Heart left ventricle (tissue), 16 donors: ENCODE measurements at regions not wholly inside any gene's neighbourhood (a gene's known extent, or its start where the extent isn't known, plus 50 kb on each side); places are given as distances from the start of the nearest gene placed in this dataset.

Experiments used
- ATAC-seq, 4 donors: fragments of 200-7000 bp; cut with Tn5 transposase; one replicate each; pipeline ENCODE4 v1.9.1; 2020 to 2022; ENCODE audit warnings: moderate library complexity in 4 of 4, mild to moderate bottlenecking in 3 of 4, moderate number of reproducible peaks in 1 of 4
- DNase-seq, 5 donors: peaks; one replicate each; pipeline ENCODE4 v3.0.0-alpha.2; 2020
- H3K27ac ChIP-seq, 12 donors: fragments of 200-600 bp; sonication (generic) in 4 of 12; one replicate each; pipeline versions ENCODE4 v1.5.0 to v1.8.0; 2016 to 2022; ENCODE audit warnings: mild to moderate bottlenecking in 2 of 12
- H3K27me3 ChIP-seq, 9 donors: fragments of 200-600 bp; sonication (generic) in 2 of 9; one replicate each; pipeline versions ENCODE4 v1.5.1 to v1.8.0; 2016 to 2022; ENCODE audit warnings: mild to moderate bottlenecking in 3 of 9
- H3K36me3 ChIP-seq, 9 donors: fragments of 200-600 bp; sonication (generic) in 2 of 9; one replicate each; pipeline versions ENCODE4 v1.5.0 to v1.8.0; 2018 to 2022; ENCODE audit warnings: mild to moderate bottlenecking in 2 of 9
- H3K4me1 ChIP-seq, 12 donors: fragments of 200-600 bp; sonication (generic) in 4 of 12; one replicate each; pipeline versions ENCODE4 v1.5.0 to v1.8.0; 2016 to 2022; ENCODE audit warnings: mild to moderate bottlenecking in 3 of 12
- H3K4me3 ChIP-seq, 12 donors: fragments of 200-600 bp; sonication (generic) in 4 of 12; one replicate each; pipeline versions ENCODE4 v1.5.0 to v1.8.0; 2017 to 2022; ENCODE audit warnings: mild to moderate bottlenecking in 9 of 12, moderate library complexity in 4 of 12
- H3K9me3 ChIP-seq, 12 donors: fragments of 200-600 bp; sonication (generic) in 4 of 12; one replicate each; pipeline versions ENCODE4 v1.5.0 to v1.8.0; 2016 to 2022; ENCODE audit warnings: mild to moderate bottlenecking in 1 of 12
- POLR2A ChIP-seq, 2 donors: fragments of 450-650 bp; IDR thresholded peaks; one replicate each; pipeline ENCODE4 v1.6.1; 2017; ENCODE audit warnings: antibody characterized with exemption in 2 of 2, mild to moderate bottlenecking in 2 of 2, moderate library complexity in 2 of 2
- WGBS, 4 donors: extraction: QIAGEN DNeasy Blood & Tissue Kit in 2 of 4; methylation state at CpG; one replicate each; pipeline versions ENCODE4 v1.1.5 to v1.1.7; 2013 to 2018; 5-methylcytosine and 5-hydroxymethylcytosine counted together
- intact Hi-C, 10 donors: fragments of 100-400 bp; cut with DNase I; formaldehyde crosslinking; loops; one replicate each; pipeline versions ENCODE4 v1.11.1 to v1.14.2; 2022
- microRNA counts, 2 donors: library from miRNA; unstranded; fragments of <30 nt; microRNA quantifications; one replicate each; lab custom pipeline; 2016
- microRNA-seq, 4 donors: library from miRNA; unstranded; fragments of <30 nt; microRNA quantifications; one replicate each; pipeline versions ENCODE4 to v1.2.0, GENCODE V29; 2017 to 2020
- TF ChIP-seq, protein P1 (sequence below), 12 donors: fragments of 200-600 bp; sonication (generic) in 4 of 12; IDR thresholded peaks; one replicate each; pipeline versions ENCODE4 v1.5.0 to v1.8.0; 2018 to 2022; ENCODE audit warnings: antibody characterized with exemption in 12 of 12, mild to moderate bottlenecking in 5 of 12
- donor health status: ischemic (EF 13 %, LVEDD 7.1; RV severe dilation, severe dysfunction).
- donor health status: healthy with polysubstance abuse.
- donor health status: DM: no; HTN: yes; CAD: no.
- donor health status: DM: no; HTN: no; CAD: no.
- donor health status: ischemic (EF 25% LVEDD 6.9; RV normal size, moderate dysfunction).
- donor health status: ischemic (EF 25% LVEDD 5.7; RV mildly dilated, moderate dysfunction).
- donor health status: healthy.
- donor health status: DM: yes; HTN: yes; CAD: no.
- donor health status: ischemic (EF 35%, LVEDD 5.7; RV mildly dilated, moderate dysfunction).
- donor health status: nonischemic (EF 11% LVEDD 7.7; RV severe dilation, severe dysfunction).
- donor health status: DM: yes; HTN: yes; CAD: no.
- donor health status: PGD.
- donor health status: ischemic (EF 29% LVEDD 5.4; RV normal size, mild dysfunction).
- donor health status: nonischemic (EF 23%, LVEDD 6.1; RV moderate dilation, normal function).

DNA sequence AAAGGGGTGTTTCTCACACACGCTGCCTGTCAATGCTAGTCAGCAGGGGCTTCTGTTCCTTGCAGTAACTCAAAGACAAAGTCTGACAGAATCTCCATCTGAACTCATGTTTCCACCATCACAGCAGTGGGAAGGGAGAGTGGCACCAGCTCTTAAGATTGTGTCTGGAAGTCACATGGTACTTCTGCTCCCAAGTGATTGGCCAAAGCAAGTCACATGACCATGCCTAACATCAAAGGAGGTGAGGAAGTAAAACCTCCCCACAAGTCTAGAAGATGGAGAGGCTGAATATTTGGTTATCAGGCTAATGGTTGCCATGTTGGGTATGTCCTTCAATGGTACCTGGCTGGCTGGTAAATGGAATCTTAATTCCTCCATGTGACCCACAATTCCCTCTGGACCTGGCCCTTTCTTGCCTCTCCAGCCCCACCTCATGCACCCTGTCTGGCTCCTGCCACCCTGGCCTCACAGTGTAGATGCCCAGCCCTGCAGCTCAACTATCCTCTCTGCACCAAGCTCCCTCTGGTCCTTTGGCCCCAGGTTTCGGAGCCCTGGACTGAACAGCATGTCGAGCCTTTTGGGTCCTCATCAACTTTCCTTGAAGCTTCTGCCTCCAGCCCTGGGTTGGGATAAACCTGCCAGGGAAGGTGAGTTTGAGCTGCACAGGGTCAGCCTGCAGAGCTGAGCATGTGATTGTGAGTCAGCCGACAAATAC lies 51.0 kb upstream of the PMEPA1 start:
- no peak for ATAC-seq
- H3K4me1 ChIP-seq: no peaks in the 10 kb centered on the region
- no peak overlapping the region for H3K27ac ChIP-seq
- intact Hi-C loops: no loop called here
- no peaks in the 10 kb centered on the region for H3K27me3 ChIP-seq
- WGBS, 4 donors: 87 to 99% (median 97%) methylated on average over 4 of the region's 4 CpGs
- H3K4me3 ChIP-seq: no peak overlapping the region
- no peaks in the 10 kb centered on the region for H3K36me3 ChIP-seq
- peaks cover 0 to 27% (median 0%) of the 10 kb centered on the region in 12 donors for H3K9me3 ChIP-seq
- no peak for DNase-seq
- TF ChIP-seq, protein P1, sequence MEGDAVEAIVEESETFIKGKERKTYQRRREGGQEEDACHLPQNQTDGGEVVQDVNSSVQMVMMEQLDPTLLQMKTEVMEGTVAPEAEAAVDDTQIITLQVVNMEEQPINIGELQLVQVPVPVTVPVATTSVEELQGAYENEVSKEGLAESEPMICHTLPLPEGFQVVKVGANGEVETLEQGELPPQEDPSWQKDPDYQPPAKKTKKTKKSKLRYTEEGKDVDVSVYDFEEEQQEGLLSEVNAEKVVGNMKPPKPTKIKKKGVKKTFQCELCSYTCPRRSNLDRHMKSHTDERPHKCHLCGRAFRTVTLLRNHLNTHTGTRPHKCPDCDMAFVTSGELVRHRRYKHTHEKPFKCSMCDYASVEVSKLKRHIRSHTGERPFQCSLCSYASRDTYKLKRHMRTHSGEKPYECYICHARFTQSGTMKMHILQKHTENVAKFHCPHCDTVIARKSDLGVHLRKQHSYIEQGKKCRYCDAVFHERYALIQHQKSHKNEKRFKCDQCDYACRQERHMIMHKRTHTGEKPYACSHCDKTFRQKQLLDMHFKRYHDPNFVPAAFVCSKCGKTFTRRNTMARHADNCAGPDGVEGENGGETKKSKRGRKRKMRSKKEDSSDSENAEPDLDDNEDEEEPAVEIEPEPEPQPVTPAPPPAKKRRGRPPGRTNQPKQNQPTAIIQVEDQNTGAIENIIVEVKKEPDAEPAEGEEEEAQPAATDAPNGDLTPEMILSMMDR (IDR thresholded peaks at IDR 0.05): no peak
- no peak for TF ChIP-seq POLR2A (IDR thresholded peaks at IDR 0.05)

- DNase-seq (no peak), ATAC-seq (no peak)
- WGBS, 4 donors: 89 to 95% (median 91%) methylated on average over 4 of the region's 4 CpGs
- no peaks in the 10 kb centered on the region for H3K27me3 ChIP-seq
- H3K4me1 ChIP-seq: no peaks in the 10 kb centered on the region
- H3K9me3 ChIP-seq: peaks cover 0 to 18% (median 0%) of the 10 kb centered on the region in 12 donors
- intact Hi-C loops: loop anchor here in 1 of 10 donors (10.0 kb wide), 1 partner anchor 425 kb away; no protein-coding TSS in a partner anchor
- no peak overlapping the region for H3K4me3 ChIP-seq
- H3K36me3 ChIP-seq: no peaks in the 10 kb centered on the region
- no peak for TF ChIP-seq POLR2A (IDR thresholded peaks at IDR 0.05)
- TF ChIP-seq, protein P1 (IDR thresholded peaks at IDR 0.05): no peak
- no peak overlapping the region for H3K27ac ChIP-seq
Observed at GRCh38 chr20:57759724-57760123, 49.9 kb upstream of the PMEPA1 start.

MicroRNAs encoded in the stretch of these regions (microRNA counts, 767-probe panel; counts per million panel counts)
- microRNA hsa-miR-4532 (lab: Ali Mortazavi, UCI): 71.6 to 908 counts per million in 2 donors

Small RNA genes lying in the stretch of these regions (microRNA-seq; reads per million reads assigned to microRNA genes)
- gene MIR4532: 0 to 0.60 (median 0.33) reads per million in 4 donors
